Adrenal gland (tissue), 9 donors: ENCODE measurements at regions not wholly inside any gene's neighbourhood (a gene's known extent, or its start where the extent isn't known, plus 50 kb on each side); places are given as distances from the start of the nearest gene placed in this dataset.

Experiments
- DNase-seq, 7 donors: peaks; one replicate each; pipeline ENCODE4 v3.0.0-alpha.2; 2019 to 2020
- H3K27ac ChIP-seq, 5 donors: fragments of 200-600 bp; sonication (generic) in 4 of 5; 1 replicate in 3 of 5; 2 replicates in 2 of 5; pipeline versions ENCODE4 v1.5.1 to v1.8.0; 2016 to 2020; ENCODE audit warnings: mild to moderate bottlenecking in 1 of 5
- H3K27me3 ChIP-seq: fragments of 200-600 bp; 2 replicates; pipeline ENCODE4 v1.8.0; 2021
- H3K36me3 ChIP-seq, 2 donors: fragments of 200-600 bp; replicated peaks in 1 of 2; 1 replicate in 1 of 2; 2 replicates in 1 of 2; pipeline versions ENCODE4 v1.5.1 to v1.8.0; 2018 to 2022
- H3K4me1 ChIP-seq, 2 donors: fragments of 200-600 bp; replicated peaks in 1 of 2; 1 replicate in 1 of 2; 2 replicates in 1 of 2; pipeline versions ENCODE4 v1.5.1 to v1.8.0; 2018 to 2021
- H3K4me3 ChIP-seq, 4 donors: fragments of 200-600 bp; sonication (generic) in 3 of 4; one replicate each; pipeline ENCODE4 v1.5.1; 2016 to 2018
- H3K9me3 ChIP-seq, 3 donors: fragments of 200-600 bp; sonication (generic) in 1 of 3; replicated peaks in 1 of 3; 1 replicate in 2 of 3; 2 replicates in 1 of 3; pipeline versions ENCODE4 v1.5.1 to v1.8.0; 2016 to 2021
- CTCF ChIP-seq, 6 experiments: fragments of 450-650 bp in 4 of 6; fragments of 200-600 bp in 2 of 6; sonication (generic) in 1 of 6; IDR thresholded peaks; 1 replicate in 5 of 6; 2 replicates in 1 of 6; pipeline versions ENCODE4 v1.5.1 to v1.8.0; 2016 to 2021; ENCODE audit warnings: antibody characterized with exemption in 6 of 6, mild to moderate bottlenecking in 2 of 6, moderate library complexity in 1 of 6
- POLR2A ChIP-seq, 2 donors: fragments of 450-650 bp; IDR thresholded peaks; one replicate each; pipeline ENCODE4 v1.6.1; 2017; ENCODE audit warnings: antibody characterized with exemption in 2 of 2, mild to moderate bottlenecking in 2 of 2, moderate library complexity in 1 of 2
- WGBS, 4 donors: extraction: QIAGEN DNeasy Blood & Tissue Kit in 2 of 4; methylation state at CpG; one replicate each; pipeline versions ENCODE4 v1.1.5 to v1.1.7; 2013 to 2017; 5-methylcytosine and 5-hydroxymethylcytosine counted together
- intact Hi-C, 2 donors: fragments of 100-400 bp; cut with DNase I; formaldehyde crosslinking; loops; one replicate each; pipeline versions ENCODE4 v1.14.1 to v1.15.0; 2022 to 2023
- donor health status: healthy with polysubstance abuse.
- donor health status: Bipolar disorder and iron deficiency.
- donor health status: DM: yes; HTN: yes; CAD: no.
- donor health status: DM: no; HTN: no; CAD: no.
- donor health status: DM: no; HTN: no; CAD: no.

- Histone ChIP-seq H3K36me3 (no peaks in the 10 kb centered on the region), H3K9me3 (no peaks in the 10 kb centered on the region), H3K4me3 (no peak overlapping the region), H3K27me3 (no peaks in the 10 kb centered on the region), H3K27ac (no peak overlapping the region), H3K4me1 (no peaks in the 10 kb centered on the region)
- intact Hi-C loops: no loop called here
- TF ChIP-seq CTCF (IDR thresholded peaks at IDR 0.05) (no peak), POLR2A (IDR thresholded peaks at IDR 0.05) (no peak)
- DNase-seq: peak in 1 of 7 donors; percentile 36
- WGBS, 4 donors: 70 to 72% (median 71%) methylated on average over 11 to 12 of the region's 12 CpGs
Observed at GRCh38 chr2:236682651-236683422, 113.2 kb downstream of the ACKR3 start.

GRCh38 chr2:236684504-236685256 is 115.1 kb downstream of the ACKR3 start:
- peak in 1 of 7 donors; percentile 20 for DNase-seq
- TF ChIP-seq POLR2A (IDR thresholded peaks at IDR 0.05): no peak
- no peak for TF ChIP-seq CTCF (IDR thresholded peaks at IDR 0.05)
- intact Hi-C loops: no loop called here
- no peaks in the 10 kb centered on the region for H3K4me1 ChIP-seq
- H3K4me3 ChIP-seq: no peak overlapping the region
- WGBS, 4 donors: 69 to 81% (median 73%) methylated on average over 8 to 9 of the region's 9 CpGs
- H3K36me3 ChIP-seq: no peaks in the 10 kb centered on the region
- no peaks in the 10 kb centered on the region for H3K9me3 ChIP-seq
- H3K27ac ChIP-seq: no peak overlapping the region
- H3K27me3 ChIP-seq: peaks cover 8% of the 10 kb centered on the region

GRCh38 chr2:236685361-236685760 is 115.7 kb downstream of the ACKR3 start:
- Histone ChIP-seq H3K27me3 (peaks cover 8% of the 10 kb centered on the region), H3K36me3 (no peaks in the 10 kb centered on the region), H3K27ac (no peak overlapping the region), H3K4me3 (no peak overlapping the region), H3K4me1 (no peaks in the 10 kb centered on the region), H3K9me3 (no peaks in the 10 kb centered on the region)
- DNase-seq: peak in 1 of 7 donors; percentile 20
- 75 to 100% (median 91%) methylated on average over 1 of the region's 1 CpG for WGBS, 4 donors
- intact Hi-C loops: no loop called here
- TF ChIP-seq POLR2A (IDR thresholded peaks at IDR 0.05) (no peak), CTCF (IDR thresholded peaks at IDR 0.05) (no peak)

GRCh38 chr2:236685979-236686520 is 116.4 kb downstream of the ACKR3 start:
- intact Hi-C loops: no loop called here
- peaks cover 8% of the 10 kb centered on the region for H3K27me3 ChIP-seq
- no peaks in the 10 kb centered on the region for H3K9me3 ChIP-seq
- peak in 1 of 7 donors; percentile 17 for DNase-seq
- no peak overlapping the region for H3K4me3 ChIP-seq
- no peaks in the 10 kb centered on the region for H3K36me3 ChIP-seq
- TF ChIP-seq POLR2A (IDR thresholded peaks at IDR 0.05) (no peak), CTCF (IDR thresholded peaks at IDR 0.05) (no peak)
- H3K4me1 ChIP-seq: no peaks in the 10 kb centered on the region
- WGBS, 4 donors: 75 to 81% (median 79%) methylated on average over 11 of the region's 11 CpGs
- no peak overlapping the region for H3K27ac ChIP-seq
